ENCODE measurements at regions not wholly inside any gene's neighbourhood (a gene's known extent, or its start where the extent isn't known, plus 50 kb on each side); places are given as distances from the start of the nearest gene placed in this dataset.

DNA sequence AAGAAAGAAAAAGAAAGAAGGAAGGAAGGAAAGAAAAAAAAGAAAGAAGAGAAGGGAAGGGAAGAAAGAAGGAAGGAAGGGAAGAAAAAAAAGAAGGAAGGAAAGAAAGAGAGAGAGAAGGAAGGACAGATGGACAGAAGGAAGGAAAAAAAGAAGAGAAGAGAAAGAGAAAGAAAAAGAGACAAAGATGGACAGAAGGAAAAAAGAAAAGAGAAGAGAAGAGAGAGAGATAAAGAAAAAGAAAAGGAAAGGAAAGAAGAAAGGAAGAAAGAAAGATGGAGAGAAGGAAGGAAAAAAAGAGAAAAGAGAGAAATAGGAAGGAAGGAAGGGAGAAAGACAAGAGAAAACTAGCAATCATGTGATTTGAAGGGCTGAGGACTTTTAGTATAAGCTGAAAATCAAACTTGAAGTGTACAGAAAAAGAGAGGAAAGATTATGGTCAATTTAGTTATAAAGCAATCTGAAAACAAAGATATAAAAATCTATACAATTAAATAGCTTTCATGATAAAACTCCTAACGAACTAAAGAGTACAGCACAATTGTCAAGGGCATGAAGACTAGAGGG, 115.3 kb downstream of the LTN1 start:
- Mint-ChIP-seq H3K4me3 (no peak overlapping the region), H3K4me1 (no peaks in the 10 kb centered on the region), H3K27ac (no peak overlapping the region), H3K36me3 (peaks cover 31% of the 10 kb centered on the region), H3K27me3 (ENCODE audit: insufficient read depth, low read depth) (peaks cover 2% of the 10 kb centered on the region), H3K9me3 (no peaks in the 10 kb centered on the region)
- Histone ChIP-seq H3K9me3 (ENCODE audit: low read depth) (no peaks in the 10 kb centered on the region), H3K4me1 (no peaks in the 10 kb centered on the region), H4K20me1 (ENCODE audit: low read depth) (no peaks in the 10 kb centered on the region), H3F3A (ENCODE audit: low read depth) (no peaks in the 10 kb centered on the region), H3K27ac (no peak overlapping the region), H3K9ac (no peak overlapping the region), H3K4me2 (no peak overlapping the region), H3K27me3 (no peaks in the 10 kb centered on the region), H3K36me3 (peaks cover 14% of the 10 kb centered on the region), H3K79me2 (ENCODE audit: low read depth) (no peaks in the 10 kb centered on the region), H2AFZ (replicated peaks) (no peak overlapping the region), H3K4me3 (no peak overlapping the region)
- TF ChIP-seq EZH2phosphoT487 (IDR thresholded peaks at IDR 0.05): no peak
- no peak for TF ChIP-seq EZH2 (IDR thresholded peaks at IDR 0.05)
- TF ChIP-seq, protein P1, sequence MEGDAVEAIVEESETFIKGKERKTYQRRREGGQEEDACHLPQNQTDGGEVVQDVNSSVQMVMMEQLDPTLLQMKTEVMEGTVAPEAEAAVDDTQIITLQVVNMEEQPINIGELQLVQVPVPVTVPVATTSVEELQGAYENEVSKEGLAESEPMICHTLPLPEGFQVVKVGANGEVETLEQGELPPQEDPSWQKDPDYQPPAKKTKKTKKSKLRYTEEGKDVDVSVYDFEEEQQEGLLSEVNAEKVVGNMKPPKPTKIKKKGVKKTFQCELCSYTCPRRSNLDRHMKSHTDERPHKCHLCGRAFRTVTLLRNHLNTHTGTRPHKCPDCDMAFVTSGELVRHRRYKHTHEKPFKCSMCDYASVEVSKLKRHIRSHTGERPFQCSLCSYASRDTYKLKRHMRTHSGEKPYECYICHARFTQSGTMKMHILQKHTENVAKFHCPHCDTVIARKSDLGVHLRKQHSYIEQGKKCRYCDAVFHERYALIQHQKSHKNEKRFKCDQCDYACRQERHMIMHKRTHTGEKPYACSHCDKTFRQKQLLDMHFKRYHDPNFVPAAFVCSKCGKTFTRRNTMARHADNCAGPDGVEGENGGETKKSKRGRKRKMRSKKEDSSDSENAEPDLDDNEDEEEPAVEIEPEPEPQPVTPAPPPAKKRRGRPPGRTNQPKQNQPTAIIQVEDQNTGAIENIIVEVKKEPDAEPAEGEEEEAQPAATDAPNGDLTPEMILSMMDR (IDR thresholded peaks at IDR 0.05): no peak
- DNase-seq (ENCODE audit: low spot score): no peak

- DNase-seq (ENCODE audit: low spot score): no peak
- H3K9ac ChIP-seq: no peak overlapping the region
- H3K36me3 ChIP-seq: peaks cover 8% of the 10 kb centered on the region
- H3K9me3 ChIP-seq (ENCODE audit: low read depth): no peaks in the 10 kb centered on the region
- H3K79me2 ChIP-seq (ENCODE audit: low read depth): no peaks in the 10 kb centered on the region
- no peak overlapping the region for H3K4me2 ChIP-seq
- H3F3A ChIP-seq (ENCODE audit: low read depth): no peaks in the 10 kb centered on the region
- Mint-ChIP-seq H3K9me3 (no peaks in the 10 kb centered on the region), H3K4me3 (no peak overlapping the region), H3K36me3 (peaks cover 28% of the 10 kb centered on the region), H3K4me1 (no peaks in the 10 kb centered on the region), H3K27me3 (ENCODE audit: insufficient read depth, low read depth) (peaks cover 2% of the 10 kb centered on the region), H3K27ac (no peak overlapping the region)
- no peak overlapping the region for H2AFZ ChIP-seq (replicated peaks)
- TF ChIP-seq EZH2 (IDR thresholded peaks at IDR 0.05) (no peak), EZH2phosphoT487 (IDR thresholded peaks at IDR 0.05) (no peak)
- TF ChIP-seq, protein P1 (IDR thresholded peaks at IDR 0.05): no peak
- no peak overlapping the region for H3K27ac ChIP-seq
- no peaks in the 10 kb centered on the region for H3K27me3 ChIP-seq
- H3K4me3 ChIP-seq: no peak overlapping the region
- H4K20me1 ChIP-seq (ENCODE audit: low read depth): no peaks in the 10 kb centered on the region
- no peaks in the 10 kb centered on the region for H3K4me1 ChIP-seq
Observed at GRCh38 chr21:28875078-28875477, 117.6 kb downstream of the LTN1 start.

DNA sequence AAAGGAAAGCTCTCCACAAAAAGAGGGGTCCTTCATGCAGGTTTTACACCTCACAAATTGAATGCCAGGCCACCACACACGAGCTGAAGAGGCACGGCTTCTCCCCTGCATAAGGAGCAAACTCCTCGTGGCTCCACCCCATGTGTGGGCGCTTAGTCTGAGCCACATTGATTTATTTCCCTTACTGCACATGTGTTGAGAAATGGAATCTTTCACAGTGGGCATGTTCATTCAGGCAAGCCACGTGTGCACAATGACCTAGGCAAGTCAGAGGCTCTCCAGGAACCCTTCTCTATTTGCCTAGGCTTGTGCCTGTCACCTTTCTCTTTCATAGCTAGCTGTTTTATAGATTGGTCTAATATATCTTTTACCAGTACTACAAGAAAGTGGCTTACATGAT, 120.5 kb downstream of the LTN1 start:
- Histone ChIP-seq H3K79me2 (ENCODE audit: low read depth) (no peaks in the 10 kb centered on the region), H3K27me3 (no peaks in the 10 kb centered on the region), H3K4me3 (no peak overlapping the region), H3K9ac (no peak overlapping the region), H3F3A (ENCODE audit: low read depth) (no peaks in the 10 kb centered on the region), H3K27ac (no peak overlapping the region), H3K4me1 (no peaks in the 10 kb centered on the region), H4K20me1 (ENCODE audit: low read depth) (no peaks in the 10 kb centered on the region), H3K36me3 (no peaks in the 10 kb centered on the region), H3K4me2 (no peak overlapping the region), H3K9me3 (ENCODE audit: low read depth) (no peaks in the 10 kb centered on the region), H2AFZ (replicated peaks) (no peak overlapping the region)
- DNase-seq (ENCODE audit: low spot score): no peak
- Mint-ChIP-seq H3K27me3 (ENCODE audit: insufficient read depth, low read depth) (peaks cover 2% of the 10 kb centered on the region), H3K27ac (no peak overlapping the region), H3K9me3 (no peaks in the 10 kb centered on the region), H3K4me1 (no peaks in the 10 kb centered on the region), H3K36me3 (peaks cover 26% of the 10 kb centered on the region), H3K4me3 (no peak overlapping the region)
- no peak for TF ChIP-seq EZH2 (IDR thresholded peaks at IDR 0.05)
- TF ChIP-seq EZH2phosphoT487 (IDR thresholded peaks at IDR 0.05): no peak
- TF ChIP-seq, protein P1 (IDR thresholded peaks at IDR 0.05): no peak
